ENCODE measurements at regions not wholly inside any gene's neighbourhood (a gene's known extent, or its start where the extent isn't known, plus 50 kb on each side); places are given as distances from the start of the nearest gene placed in this dataset.

DNA sequence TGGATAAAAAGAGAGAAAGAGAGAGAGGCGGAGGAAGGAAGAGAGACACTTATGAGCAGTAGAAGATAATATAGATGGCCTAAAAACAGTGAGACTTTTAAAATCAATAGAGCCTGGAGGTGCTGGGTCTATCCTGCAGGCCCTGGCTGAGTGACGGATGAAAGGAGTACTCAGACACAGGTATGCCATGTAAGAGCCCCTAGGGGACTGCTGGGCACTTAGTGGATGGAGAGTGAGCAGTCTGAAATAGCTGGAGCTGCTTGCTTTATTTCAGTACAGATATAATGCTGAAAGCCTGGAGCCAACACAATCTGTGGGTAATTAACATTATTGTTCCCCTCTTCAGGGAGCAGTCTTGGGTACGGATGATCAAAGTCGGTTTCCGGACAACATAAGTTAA lies 578.6 kb downstream of the SPOCK3 start (continued):
- TF ChIP-seq, protein P1, sequence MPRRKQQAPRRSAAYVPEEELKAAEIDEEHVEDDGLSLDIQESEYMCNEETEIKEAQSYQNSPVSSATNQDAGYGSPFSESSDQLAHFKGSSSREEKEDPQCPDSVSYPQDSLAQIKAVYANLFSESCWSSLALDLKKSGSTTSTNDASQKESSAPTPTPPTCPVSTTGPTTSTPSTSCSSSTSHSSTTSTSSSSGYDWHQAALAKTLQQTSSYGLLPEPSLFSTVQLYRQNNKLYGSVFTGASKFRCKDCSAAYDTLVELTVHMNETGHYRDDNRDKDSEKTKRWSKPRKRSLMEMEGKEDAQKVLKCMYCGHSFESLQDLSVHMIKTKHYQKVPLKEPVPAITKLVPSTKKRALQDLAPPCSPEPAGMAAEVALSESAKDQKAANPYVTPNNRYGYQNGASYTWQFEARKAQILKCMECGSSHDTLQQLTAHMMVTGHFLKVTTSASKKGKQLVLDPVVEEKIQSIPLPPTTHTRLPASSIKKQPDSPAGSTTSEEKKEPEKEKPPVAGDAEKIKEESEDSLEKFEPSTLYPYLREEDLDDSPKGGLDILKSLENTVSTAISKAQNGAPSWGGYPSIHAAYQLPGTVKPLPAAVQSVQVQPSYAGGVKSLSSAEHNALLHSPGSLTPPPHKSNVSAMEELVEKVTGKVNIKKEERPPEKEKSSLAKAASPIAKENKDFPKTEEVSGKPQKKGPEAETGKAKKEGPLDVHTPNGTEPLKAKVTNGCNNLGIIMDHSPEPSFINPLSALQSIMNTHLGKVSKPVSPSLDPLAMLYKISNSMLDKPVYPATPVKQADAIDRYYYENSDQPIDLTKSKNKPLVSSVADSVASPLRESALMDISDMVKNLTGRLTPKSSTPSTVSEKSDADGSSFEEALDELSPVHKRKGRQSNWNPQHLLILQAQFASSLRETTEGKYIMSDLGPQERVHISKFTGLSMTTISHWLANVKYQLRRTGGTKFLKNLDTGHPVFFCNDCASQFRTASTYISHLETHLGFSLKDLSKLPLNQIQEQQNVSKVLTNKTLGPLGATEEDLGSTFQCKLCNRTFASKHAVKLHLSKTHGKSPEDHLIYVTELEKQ (CRISPR knock-in tag; IDR thresholded peaks at IDR 0.05), result no peak
- no peak for TF ChIP-seq BMI1 (IDR thresholded peaks at IDR 0.05; ENCODE audit: low read length)

DNA sequence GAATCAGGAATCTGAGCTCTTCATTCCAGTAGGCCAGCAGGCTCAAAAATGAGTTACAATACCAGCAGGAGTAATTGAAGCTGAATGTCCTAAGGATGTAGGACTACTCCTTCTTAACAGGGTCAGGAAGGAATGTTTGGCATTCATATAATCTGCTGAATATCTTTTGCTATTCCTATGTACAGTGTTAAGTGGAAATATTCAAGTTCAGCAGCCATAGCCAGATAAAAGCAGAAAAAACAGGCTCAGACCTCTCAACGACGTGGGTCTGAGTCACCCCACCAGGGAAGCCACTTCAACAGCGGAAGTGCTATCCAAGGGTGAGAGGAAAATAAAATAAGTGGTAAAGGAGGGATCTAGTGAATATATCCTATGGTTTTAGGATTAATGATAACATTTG lies 577.0 kb downstream of the SPOCK3 start:
- WGBS (ENCODE audit: insufficient coverage, low coverage, missing lambda C conversion rate), result 0% methylated on average over 3 of the region's 3 CpGs
- no peak overlapping the region for H3K27ac ChIP-seq (ENCODE audit: extremely low read depth, low read depth, low read length)
- ChIA-PET POLR2A (no interaction called here), CTCF (ENCODE audit: low intra/inter-chr PET ratio) (no interaction called here)
- no peaks in the 10 kb centered on the region for H3K4me1 ChIP-seq (replicated peaks in 1 of 2; ENCODE audit: control insufficient read depth in 2 of 2, insufficient read depth in 2 of 2, low read length in 2 of 2)
- no peak for ATAC-seq
- no peaks in the 10 kb centered on the region for H4K20me1 ChIP-seq (replicated peaks; ENCODE audit: control insufficient read depth, insufficient read depth, low read length)
- H3K4me2 ChIP-seq (ENCODE audit: insufficient read depth, low read length), result no peak overlapping the region
- no peaks in the 10 kb centered on the region for H3K36me3 ChIP-seq (ENCODE audit: control insufficient read depth, insufficient read depth, low read length)
- H3K9me1 ChIP-seq (ENCODE audit: control insufficient read depth, insufficient read depth, low read length), result no peaks in the 10 kb centered on the region
- FAIRE-seq, result no peak
- no peak overlapping the region for H3K4me3 ChIP-seq
- no peaks in the 10 kb centered on the region for H3K27me3 ChIP-seq (ENCODE audit: control insufficient read depth in 2 of 2, insufficient read depth in 2 of 2, low read length in 2 of 2)
- no peak overlapping the region for H3K9ac ChIP-seq (ENCODE audit: insufficient read depth in 1 of 2, low read depth in 2 of 2, low read length in 2 of 2)
- no peaks in the 10 kb centered on the region for H3K9me3 ChIP-seq (replicated peaks; ENCODE audit: control insufficient read depth, insufficient read depth, low read depth, low read length)
- H3K79me2 ChIP-seq (ENCODE audit: control insufficient read depth, insufficient read depth, low read length), result no peaks in the 10 kb centered on the region
- no peak for DNase-seq (ENCODE audit: extremely low read depth in 1 of 4, low spot score in 3 of 4)
- in situ Hi-C loops (cut with MboI) (no loop called here), intact Hi-C loops (cut with micrococcal nuclease) (no loop called here)
- BruUV-seq (replicated peaks), result no TSS peak
- H2AFZ ChIP-seq (ENCODE audit: low read depth, low read length), result no peak overlapping the region
- TF ChIP-seq ZNF217 (CRISPR knock-in tag; IDR thresholded peaks at IDR 0.05) (no peak), NCOA1 (IDR thresholded peaks at IDR 0.05; ENCODE audit: low read depth) (no peak), ZBED1 (IDR thresholded peaks at IDR 0.05) (no peak), THRAP3 (IDR thresholded peaks at IDR 0.05; ENCODE audit: borderline replicate concordance) (no peak), HNRNPL (IDR thresholded peaks at IDR 0.05; ENCODE audit: low read depth, low read length) (no peak), XRCC3 (IDR thresholded peaks at IDR 0.05) (no peak), RAD21 (CRISPR knock-in tag; conservative IDR thresholded peaks at IDR 0.05 in 1 of 2, IDR thresholded peaks at IDR 0.05 in 1 of 2) (no peak), ZNF551 (CRISPR knock-in tag; IDR thresholded peaks at IDR 0.05) (no peak), SMAD2 (IDR thresholded peaks at IDR 0.05; ENCODE audit: low read depth, low read length) (no peak), HDAC8 (tag; IDR thresholded peaks at IDR 0.05) (no peak)
- TF ChIP-seq, protein P2, sequence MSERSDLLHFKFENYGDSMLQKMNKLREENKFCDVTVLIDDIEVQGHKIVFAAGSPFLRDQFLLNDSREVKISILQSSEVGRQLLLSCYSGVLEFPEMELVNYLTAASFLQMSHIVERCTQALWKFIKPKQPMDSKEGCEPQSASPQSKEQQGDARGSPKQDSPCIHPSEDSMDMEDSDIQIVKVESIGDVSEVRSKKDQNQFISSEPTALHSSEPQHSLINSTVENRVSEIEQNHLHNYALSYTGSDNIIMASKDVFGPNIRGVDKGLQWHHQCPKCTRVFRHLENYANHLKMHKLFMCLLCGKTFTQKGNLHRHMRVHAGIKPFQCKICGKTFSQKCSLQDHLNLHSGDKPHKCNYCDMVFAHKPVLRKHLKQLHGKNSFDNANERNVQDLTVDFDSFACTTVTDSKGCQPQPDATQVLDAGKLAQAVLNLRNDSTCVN (CRISPR knock-in tag; IDR thresholded peaks at IDR 0.05), result no peak
- TF ChIP-seq, protein P3, sequence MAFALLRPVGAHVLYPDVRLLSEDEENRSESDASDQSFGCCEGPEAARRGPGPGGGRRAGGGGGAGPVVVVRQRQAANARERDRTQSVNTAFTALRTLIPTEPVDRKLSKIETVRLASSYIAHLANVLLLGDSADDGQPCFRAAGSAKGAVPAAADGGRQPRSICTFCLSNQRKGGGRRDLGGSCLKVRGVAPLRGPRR (CRISPR knock-in tag; IDR thresholded peaks at IDR 0.05), result no peak
- TF ChIP-seq, protein P4, sequence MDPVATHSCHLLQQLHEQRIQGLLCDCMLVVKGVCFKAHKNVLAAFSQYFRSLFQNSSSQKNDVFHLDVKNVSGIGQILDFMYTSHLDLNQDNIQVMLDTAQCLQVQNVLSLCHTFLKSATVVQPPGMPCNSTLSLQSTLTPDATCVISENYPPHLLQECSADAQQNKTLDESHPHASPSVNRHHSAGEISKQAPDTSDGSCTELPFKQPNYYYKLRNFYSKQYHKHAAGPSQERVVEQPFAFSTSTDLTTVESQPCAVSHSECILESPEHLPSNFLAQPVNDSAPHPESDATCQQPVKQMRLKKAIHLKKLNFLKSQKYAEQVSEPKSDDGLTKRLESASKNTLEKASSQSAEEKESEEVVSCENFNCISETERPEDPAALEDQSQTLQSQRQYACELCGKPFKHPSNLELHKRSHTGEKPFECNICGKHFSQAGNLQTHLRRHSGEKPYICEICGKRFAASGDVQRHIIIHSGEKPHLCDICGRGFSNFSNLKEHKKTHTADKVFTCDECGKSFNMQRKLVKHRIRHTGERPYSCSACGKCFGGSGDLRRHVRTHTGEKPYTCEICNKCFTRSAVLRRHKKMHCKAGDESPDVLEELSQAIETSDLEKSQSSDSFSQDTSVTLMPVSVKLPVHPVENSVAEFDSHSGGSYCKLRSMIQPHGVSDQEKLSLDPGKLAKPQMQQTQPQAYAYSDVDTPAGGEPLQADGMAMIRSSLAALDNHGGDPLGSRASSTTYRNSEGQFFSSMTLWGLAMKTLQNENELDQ (CRISPR knock-in tag; IDR thresholded peaks at IDR 0.05; ENCODE audit: borderline replicate concordance), result no peak
